ENCODE measurements at regions not wholly inside any gene's neighbourhood (a gene's known extent, or its start where the extent isn't known, plus 50 kb on each side); places are given as distances from the start of the nearest gene placed in this dataset.

- no peak for TF ChIP-seq CHD2 (IDR thresholded peaks at IDR 0.05; ENCODE audit: low read length, partially characterized antibody)
- TF ChIP-seq ZBTB33 (IDR thresholded peaks at IDR 0.05; ENCODE audit: borderline replicate concordance, low read depth), result no peak
- TF ChIP-seq FOXM1 (IDR thresholded peaks at IDR 0.05; ENCODE audit: low read depth), result no peak
- no peak for TF ChIP-seq NFIC (IDR thresholded peaks at IDR 0.05; ENCODE audit: borderline replicate concordance)
- TF ChIP-seq FOXJ3 (CRISPR knock-in tag; IDR thresholded peaks at IDR 0.05), result no peak
- TF ChIP-seq RAD21 (IDR thresholded peaks at IDR 0.05; ENCODE audit: low read length), result no peak
- no peak for TF ChIP-seq MEF2A (IDR thresholded peaks at IDR 0.05; ENCODE audit: borderline replicate concordance, low read depth)
- no peak for TF ChIP-seq EP300 (IDR thresholded peaks at IDR 0.05; ENCODE audit: borderline replicate concordance in 1 of 2, low read depth in 1 of 2, low read length in 1 of 2)
- no peak for TF ChIP-seq TCF12 (IDR thresholded peaks at IDR 0.05)
- TF ChIP-seq TAF1 (IDR thresholded peaks at IDR 0.05; ENCODE audit: borderline replicate concordance, low read depth, low read length), result no peak
Observed at GRCh38 chr18:2148823-2149222, 422.5 kb downstream of the METTL4 start (continued).

GRCh38 chr18:2150566-2150965 lies 420.7 kb downstream of the METTL4 start:
- no peak for DNase-seq
- CTCF ChIA-PET, result interaction anchor here (1.7 kb wide), 1 partner anchor 46 kb away, joined by 4 read pairs; no protein-coding TSS in a partner anchor

More at GRCh38 chr18:2150566-2150965, 420.7 kb downstream of the METTL4 start:
- Histone ChIP-seq H4K20me1 (ENCODE audit: insufficient read depth) (no peaks in the 10 kb centered on the region), H3K27ac (ENCODE audit: low read depth in 2 of 2, low read length in 1 of 2) (no peak overlapping the region), H3F3A (replicated peaks; ENCODE audit: insufficient read depth) (no peaks in the 10 kb centered on the region), H3K4me3 (ENCODE audit: low read depth in 2 of 2, low read length in 1 of 2) (no peak overlapping the region), H3K27me3 (ENCODE audit: insufficient read depth) (no peaks in the 10 kb centered on the region), H3K4me2 (no peak overlapping the region), H3K9me3 (no peaks in the 10 kb centered on the region), H3K9me2 (no peaks in the 10 kb centered on the region), H3K9ac (no peak overlapping the region), H3K4me1 (ENCODE audit: control insufficient read depth in 1 of 2, insufficient read depth in 2 of 2, low read depth in 1 of 2, low read length in 1 of 2) (no peaks in the 10 kb centered on the region), H3K36me3 (replicated peaks in 1 of 2; ENCODE audit: control insufficient read depth in 1 of 2, insufficient read depth in 2 of 2, low read length in 1 of 2) (no peaks in the 10 kb centered on the region), H2AFZ (ENCODE audit: low read depth) (no peak overlapping the region), H3K79me2 (ENCODE audit: insufficient read depth) (no peaks in the 10 kb centered on the region)
- TF ChIP-seq IRF3 (IDR thresholded peaks at IDR 0.05; ENCODE audit: low read depth, low read length) (no peak), TAF1 (IDR thresholded peaks at IDR 0.05; ENCODE audit: borderline replicate concordance, low read depth, low read length) (no peak), REST (IDR thresholded peaks at IDR 0.05; ENCODE audit: low read depth, low read length) (no peak), GATA2 (CRISPR knock-in tag; IDR thresholded peaks at IDR 0.05) (no peak), GABPA (IDR thresholded peaks at IDR 0.05; ENCODE audit: low read depth) (no peak), USF2 (IDR thresholded peaks at IDR 0.05; ENCODE audit: borderline replicate concordance, low read depth, low read length) (no peak), MXI1 (IDR thresholded peaks at IDR 0.05; ENCODE audit: low read depth, low read length) (no peak), RAD21 (IDR thresholded peaks at IDR 0.05; ENCODE audit: low read length) (no peak), NFIC (IDR thresholded peaks at IDR 0.05; ENCODE audit: borderline replicate concordance) (no peak), TCF12 (IDR thresholded peaks at IDR 0.05) (no peak), RCOR1 (IDR thresholded peaks at IDR 0.05; ENCODE audit: low read length) (no peak), PBX3 (IDR thresholded peaks at IDR 0.05) (no peak), ZBTB33 (IDR thresholded peaks at IDR 0.05; ENCODE audit: borderline replicate concordance, low read depth) (no peak), TEAD4 (IDR thresholded peaks at IDR 0.05; ENCODE audit: borderline replicate concordance, insufficient read depth) (no peak), FOXJ3 (CRISPR knock-in tag; IDR thresholded peaks at IDR 0.05) (no peak), ELF1 (IDR thresholded peaks at IDR 0.05) (no peak), CHD2 (IDR thresholded peaks at IDR 0.05; ENCODE audit: low read length, partially characterized antibody) (no peak)
- WGBS (ENCODE audit: low lambda C conversion rate), result 6% methylated on average over 1 of the region's 1 CpG
- POLR2A ChIA-PET, result no interaction called here

All from SK-N-SH (cell line).